NOMO-1 (cell line): ENCODE measurements at regions not wholly inside any gene's neighbourhood (a gene's known extent, or its start where the extent isn't known, plus 50 kb on each side); places are given as distances from the start of the nearest gene placed in this dataset.

Source experiments
- DNase-seq, 2 experiments: peaks; one replicate each; lab custom pipeline; 2025; ENCODE audit not compliant: unreplicated experiment in 2 of 2; lab: John Stamatoyannopoulos, UW

GRCh38 chr13:109605846-109606245 is 180.5 kb downstream of the IRS2 start:
- no peak for DNase-seq

DNA sequence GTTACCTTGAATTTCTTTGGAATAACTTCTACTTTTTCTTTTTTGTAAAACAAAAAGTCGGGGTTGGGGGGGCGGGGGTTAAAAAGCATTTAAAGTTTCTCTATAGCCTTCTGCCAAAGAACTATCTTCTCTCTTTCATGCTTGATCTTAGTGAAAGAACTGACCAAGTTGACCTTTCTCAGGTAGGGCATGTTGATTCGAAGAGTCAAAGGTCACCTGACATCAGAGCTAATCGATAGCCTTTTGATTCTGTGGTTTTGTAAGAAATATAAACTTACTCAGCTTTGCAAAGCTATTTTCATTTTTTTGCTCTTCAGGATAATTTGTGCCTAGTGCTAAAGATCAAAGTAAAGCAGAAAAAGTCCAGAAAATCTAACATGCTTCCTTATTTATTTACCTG is 181.5 kb downstream of the IRS2 start:
- no peak for DNase-seq

DNA sequence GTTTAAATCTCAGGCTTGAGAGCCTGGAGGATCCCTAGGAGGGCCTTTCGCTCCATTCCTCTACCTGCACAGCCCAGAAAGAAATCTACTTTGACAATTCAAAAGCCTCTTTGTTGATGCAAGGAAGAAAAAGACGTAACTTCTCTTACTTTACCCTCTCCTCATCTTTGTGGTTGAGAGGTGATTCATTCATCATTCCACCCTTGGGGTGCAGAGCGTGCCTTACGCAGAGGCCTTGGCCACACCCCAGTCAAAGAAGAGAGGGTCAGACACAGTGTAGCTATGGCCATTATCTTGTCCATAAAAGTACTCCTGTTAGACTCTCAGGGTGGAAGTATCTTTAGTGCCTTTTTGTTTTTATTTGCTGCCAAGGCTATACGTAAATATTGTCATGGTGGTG is 184.0 kb downstream of the IRS2 start:
- DNase-seq = no peak

DNA sequence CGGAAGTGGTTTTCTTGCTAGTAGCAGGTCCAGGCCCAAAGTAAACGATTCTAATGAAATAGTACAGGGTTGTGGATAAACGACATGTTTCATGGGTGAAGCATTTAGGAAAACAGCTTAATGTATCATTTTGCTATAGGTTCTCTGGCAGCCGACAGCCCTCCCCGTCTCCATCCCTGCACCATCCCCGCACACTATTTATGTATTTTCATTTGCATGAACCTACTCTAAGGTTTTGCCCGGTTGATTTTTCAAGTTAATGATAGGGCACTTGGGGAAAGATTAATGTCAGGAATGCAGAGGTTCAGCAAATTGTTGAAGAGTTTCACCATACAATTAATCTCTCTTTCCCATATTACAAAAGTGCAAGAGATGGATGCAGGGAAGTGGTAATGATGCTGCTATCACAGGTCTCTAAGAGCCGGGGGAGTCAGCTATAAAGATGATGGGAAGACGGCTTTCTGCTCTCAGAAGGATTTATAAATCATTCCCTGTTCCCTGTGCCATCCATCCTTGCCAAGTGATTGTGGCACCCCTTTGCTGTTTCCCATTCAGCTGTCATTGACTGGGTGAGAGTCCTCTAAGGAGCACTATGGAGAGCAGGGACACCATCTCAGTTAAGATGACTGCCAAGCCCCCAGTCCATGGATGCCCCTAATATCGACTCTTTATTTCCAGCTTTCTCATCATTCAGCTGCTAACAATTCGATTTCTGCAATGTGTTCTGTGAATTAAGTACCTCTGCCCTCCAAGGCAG is 186.3 kb downstream of the IRS2 start:
- DNase-seq = peak in 1 of 2 experiments; percentile 13

DNA sequence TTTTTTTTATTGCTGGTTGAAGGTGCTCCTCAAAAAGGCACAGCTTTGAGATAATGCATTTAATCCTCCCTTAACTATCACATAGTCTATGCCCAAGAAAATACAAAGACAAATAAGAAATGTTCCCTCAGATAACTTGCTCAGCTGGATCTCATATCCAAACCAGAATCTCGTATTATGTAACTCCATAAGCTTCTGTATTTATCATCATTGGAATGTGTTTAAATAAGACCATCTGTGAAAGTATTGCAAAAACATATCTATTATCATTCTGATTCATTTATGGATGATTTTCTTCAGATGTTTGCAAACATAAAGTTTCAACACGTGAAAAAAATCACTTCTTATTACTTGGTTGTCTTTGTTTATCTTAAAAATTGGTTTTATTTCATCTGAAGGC is 190.9 kb downstream of the IRS2 start:
- no peak for DNase-seq

DNA sequence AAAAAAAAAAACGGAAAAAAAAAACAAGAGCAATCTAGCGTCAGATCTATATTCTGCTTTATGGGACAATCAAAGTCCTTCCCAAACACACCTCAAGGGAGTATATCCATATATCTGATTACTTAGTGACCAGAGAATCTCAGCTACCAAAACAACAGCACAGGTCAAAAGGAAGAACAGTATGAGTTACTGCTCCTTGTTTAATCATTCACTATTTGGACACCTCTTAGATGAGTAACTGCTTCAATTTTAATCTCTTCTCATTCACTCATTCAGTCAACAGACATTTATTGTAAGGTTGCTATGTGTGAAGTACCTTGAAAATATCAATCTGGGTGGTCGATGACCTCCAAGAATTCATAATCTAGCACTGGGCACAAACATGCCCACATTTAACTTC is 193.2 kb downstream of the IRS2 start:
- no peak for DNase-seq

GRCh38 chr13:109592770-109593169 is 193.6 kb downstream of the IRS2 start:
- DNase-seq = no peak

DNA sequence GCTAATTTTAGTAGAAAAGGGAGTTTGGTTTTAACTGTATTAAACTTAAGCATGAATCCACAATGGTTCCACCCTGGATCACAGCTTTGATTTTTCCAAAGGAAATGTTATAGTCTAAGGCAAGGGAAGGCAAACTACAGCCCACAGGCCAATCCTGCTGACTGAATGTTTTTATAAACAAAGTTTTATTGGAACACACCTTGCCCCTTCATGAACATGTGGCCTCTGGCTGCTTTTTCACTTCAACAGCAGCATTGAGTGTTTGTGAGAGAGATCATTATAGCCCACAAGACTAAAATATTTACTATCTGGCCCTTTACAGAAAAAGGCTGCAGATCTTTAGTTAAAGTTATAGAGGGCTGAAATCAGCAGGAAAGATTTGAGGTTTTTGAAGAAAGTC is 198.7 kb downstream of the IRS2 start:
- no peak for DNase-seq

DNA sequence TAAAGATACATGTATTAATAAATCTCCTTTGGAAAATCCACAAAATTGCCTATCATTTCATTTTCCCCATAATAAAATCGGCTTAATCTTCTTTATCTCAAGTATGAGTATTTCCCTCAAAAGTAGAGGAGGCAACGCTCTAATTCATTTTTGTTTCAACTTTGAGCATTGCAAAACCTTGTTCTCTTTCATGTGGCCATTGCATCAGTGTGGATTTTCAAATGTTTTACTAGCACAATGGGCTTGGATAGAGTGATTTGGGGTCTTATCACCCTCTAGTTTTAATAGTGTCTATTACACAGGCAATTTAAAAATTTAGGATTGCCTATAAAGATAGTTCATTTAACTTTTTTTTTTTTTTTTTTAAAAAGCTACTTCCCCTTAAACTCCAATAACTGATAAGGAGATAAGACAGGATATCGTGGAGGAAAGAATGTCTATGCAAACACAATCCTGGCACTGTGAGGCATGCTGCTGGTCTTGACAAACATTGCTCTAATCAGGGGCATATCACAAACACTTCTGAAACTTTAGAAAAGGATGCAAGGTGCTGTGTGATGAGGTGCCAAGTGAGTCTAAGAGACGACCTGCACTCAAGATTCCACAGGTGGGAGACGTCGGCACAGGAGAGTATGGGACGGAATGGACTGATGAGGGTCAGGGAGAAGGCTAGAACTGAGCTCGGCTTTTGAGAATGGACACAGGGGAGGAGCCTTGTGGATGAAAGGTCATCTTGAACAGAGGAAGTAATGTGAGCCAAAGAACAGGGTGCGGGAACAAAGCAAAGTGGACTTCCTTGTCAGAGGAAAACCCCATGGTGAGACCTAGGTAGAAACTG is 199.7 kb downstream of the IRS2 start:
- no peak for DNase-seq

- no peak for DNase-seq
Measured at GRCh38 chr13:109584844-109585361, 201.5 kb downstream of the IRS2 start.

- DNase-seq = no peak
Measured at GRCh38 chr13:109577191-109577700, 209.1 kb downstream of the IRS2 start.

GRCh38 chr13:109576331-109576813 is 210.0 kb downstream of the IRS2 start:
- DNase-seq = no peak

DNA sequence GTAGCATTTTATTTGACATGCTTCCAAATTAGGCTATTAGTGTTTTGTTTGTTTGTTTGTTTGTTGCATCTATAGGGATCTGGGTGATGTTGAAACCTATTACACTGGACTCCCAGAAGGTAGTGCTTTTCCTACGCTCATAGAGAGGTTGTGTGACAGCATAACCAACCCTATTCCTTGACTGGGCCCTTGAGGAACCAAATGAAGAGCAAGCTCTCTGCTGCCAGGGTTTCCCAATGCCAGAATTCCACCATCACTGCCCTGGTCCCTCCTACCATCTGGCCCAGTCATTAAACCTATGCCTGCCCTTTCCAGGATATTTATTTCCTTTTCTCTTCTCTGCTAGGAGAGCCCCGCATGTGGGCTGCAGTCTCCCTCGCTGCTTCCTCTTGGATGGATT is 210.6 kb downstream of the IRS2 start:
- DNase-seq = no peak

- DNase-seq = no peak
Measured at GRCh38 chr13:109572389-109572788, 214.0 kb downstream of the IRS2 start.

GRCh38 chr13:109569958-109570711 is 216.2 kb downstream of the IRS2 start:
- peak; percentile 49 to 77 for DNase-seq

GRCh38 chr13:109568339-109568818 is 218.0 kb downstream of the IRS2 start:
- no peak for DNase-seq

GRCh38 chr13:109567315-109567714 is 219.1 kb downstream of the IRS2 start:
- DNase-seq = no peak

- no peak for DNase-seq
Measured at GRCh38 chr13:109565877-109566276, 220.5 kb downstream of the IRS2 start.

DNA sequence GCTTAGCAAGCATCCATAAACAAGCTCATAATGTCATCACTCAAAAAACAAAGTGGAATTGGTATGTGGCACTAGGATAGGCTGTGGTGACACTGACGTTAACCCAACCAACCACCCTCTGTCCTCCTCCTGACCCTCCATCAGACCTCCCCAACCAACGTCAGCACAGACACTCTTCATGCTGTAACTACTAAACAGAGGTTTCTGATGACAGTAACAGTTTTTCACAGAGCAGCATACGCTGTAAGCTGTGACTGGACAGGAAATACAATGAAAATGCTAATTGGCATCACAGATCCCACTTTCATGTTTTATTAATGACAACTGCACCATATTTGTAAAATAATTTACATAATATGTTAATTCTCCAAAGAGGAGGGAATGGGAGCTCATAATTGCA is 238.0 kb downstream of the IRS2 start:
- DNase-seq = no peak

- no peak for DNase-seq
Measured at GRCh38 chr13:109547942-109548341, 238.4 kb downstream of the IRS2 start.

- no peak for DNase-seq
Measured at GRCh38 chr13:109545931-109546330, 240.5 kb downstream of the IRS2 start.
